Neuron (in vitro differentiated cells): ENCODE measurements at regions not wholly inside any gene's neighbourhood (a gene's known extent, or its start where the extent isn't known, plus 50 kb on each side); places are given as distances from the start of the nearest gene placed in this dataset.
"Not testable (repeated sequence)": the region's sequence is repeated elsewhere in the genome, so short reads cannot be mapped to it uniquely, and the experiment has no call there.

Experiments used
- H2AFZ ChIP-seq: one replicate; pipeline ENCODE4 v1.6.1; 2013; ENCODE audit warnings: low read depth, mild to moderate bottlenecking, inconsistent platforms, low read length, moderate library complexity
- H3K27me3 ChIP-seq: one replicate; pipeline ENCODE4 v1.6.1; 2013; ENCODE audit warnings: low read length; ENCODE audit not compliant: insufficient read depth
- H3K36me3 ChIP-seq: one replicate; pipeline ENCODE4 v1.6.1; 2013; ENCODE audit warnings: low read length; ENCODE audit not compliant: insufficient read depth
- H3K4me1 ChIP-seq: one replicate; pipeline ENCODE4 v1.6.1; 2013; ENCODE audit warnings: low read length; ENCODE audit not compliant: insufficient read depth
- H3K4me3 ChIP-seq: 2 replicates; pipeline ENCODE4 v1.5.1; 2013; ENCODE audit warnings: mild to moderate bottlenecking, low read length, moderate library complexity
- H3K9me3 ChIP-seq: one replicate; pipeline ENCODE4 v1.6.1; 2013; ENCODE audit warnings: low read length

DNA sequence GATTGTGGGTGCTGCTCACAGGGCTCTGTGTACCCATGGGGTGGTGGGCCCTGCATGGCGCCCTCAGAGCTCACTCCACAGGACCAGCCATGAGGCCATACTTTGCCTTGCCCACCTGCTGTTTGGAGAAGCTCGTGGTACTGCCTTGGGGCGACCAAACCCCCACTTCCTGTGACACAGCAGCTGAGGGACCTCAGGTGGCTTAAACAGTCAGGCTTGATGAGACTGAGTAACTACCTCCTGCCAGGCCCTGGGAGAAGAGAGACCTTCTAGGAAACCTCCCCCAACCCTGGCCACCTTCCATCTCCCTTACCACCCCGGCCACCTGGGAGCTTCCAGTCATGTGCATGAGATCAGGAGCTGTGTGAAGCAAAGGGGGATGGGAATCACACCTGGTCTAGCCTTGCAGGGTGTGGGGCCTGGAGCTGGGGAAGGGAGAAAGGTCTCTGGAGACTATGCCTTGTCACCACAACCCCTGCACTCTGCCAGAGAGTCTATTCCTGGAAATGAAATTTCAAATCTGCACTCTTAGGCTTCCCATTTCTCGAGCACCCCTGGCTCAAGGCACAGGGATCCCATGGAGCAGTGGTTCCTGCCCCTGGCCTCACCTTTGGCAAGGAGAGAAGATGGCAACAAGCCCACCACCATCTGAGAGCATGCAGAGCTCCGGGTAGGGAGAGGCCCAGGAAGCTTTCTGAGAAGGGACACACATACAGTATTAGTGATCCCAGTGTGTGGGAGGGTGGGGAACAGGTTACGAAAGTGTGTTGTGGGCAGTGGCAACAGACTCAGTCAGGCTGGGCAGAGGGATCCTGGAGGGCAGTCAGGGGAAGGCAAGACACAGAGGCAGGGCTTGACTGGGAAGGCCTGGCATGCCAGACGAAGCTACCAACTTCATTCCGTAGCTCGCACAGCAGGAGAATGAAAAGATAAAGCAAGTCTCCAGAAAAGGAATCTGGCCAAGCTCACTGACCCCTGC, 125.0 kb downstream of the URI1 start:
- Histone ChIP-seq H3K9me3 (no peaks in the 10 kb centered on the region), H3K27me3 (no peaks in the 10 kb centered on the region), H3K4me1 (no peaks in the 10 kb centered on the region), H2AFZ (no peak overlapping the region), H3K36me3 (no peaks in the 10 kb centered on the region), H3K4me3 (no peak overlapping the region)

DNA sequence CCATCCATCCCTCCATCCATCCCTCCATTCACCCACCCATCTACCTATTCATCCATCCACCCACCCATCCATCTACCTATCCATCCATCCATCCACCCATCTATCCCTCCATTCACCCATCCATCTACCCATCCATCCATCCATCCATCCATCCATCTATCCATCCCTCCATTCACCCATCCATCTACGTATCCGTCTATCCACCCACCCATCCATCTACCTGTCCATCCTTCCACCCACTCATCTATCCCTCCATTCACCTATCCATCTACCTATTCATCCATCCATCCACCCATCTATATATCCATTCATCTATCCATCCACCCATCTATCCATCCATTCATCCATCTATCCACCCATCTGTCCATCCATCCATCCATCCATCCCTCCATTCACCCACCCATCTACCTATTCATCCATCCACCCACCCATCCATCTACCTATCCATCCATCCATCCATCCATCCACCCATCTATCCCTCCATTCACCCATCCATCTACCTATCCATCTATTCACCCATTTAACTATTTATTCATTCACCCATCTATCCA, 126.0 kb downstream of the URI1 start:
- not testable (repeated sequence) for H3K9me3 ChIP-seq, H3K27me3 ChIP-seq, H3K36me3 ChIP-seq, H2AFZ ChIP-seq, H3K4me3 ChIP-seq, H3K4me1 ChIP-seq

GRCh38 chr19:30068528-30069395, 126.7 kb downstream of the URI1 start:
- no peaks in the 10 kb centered on the region for H3K36me3 ChIP-seq

DNA sequence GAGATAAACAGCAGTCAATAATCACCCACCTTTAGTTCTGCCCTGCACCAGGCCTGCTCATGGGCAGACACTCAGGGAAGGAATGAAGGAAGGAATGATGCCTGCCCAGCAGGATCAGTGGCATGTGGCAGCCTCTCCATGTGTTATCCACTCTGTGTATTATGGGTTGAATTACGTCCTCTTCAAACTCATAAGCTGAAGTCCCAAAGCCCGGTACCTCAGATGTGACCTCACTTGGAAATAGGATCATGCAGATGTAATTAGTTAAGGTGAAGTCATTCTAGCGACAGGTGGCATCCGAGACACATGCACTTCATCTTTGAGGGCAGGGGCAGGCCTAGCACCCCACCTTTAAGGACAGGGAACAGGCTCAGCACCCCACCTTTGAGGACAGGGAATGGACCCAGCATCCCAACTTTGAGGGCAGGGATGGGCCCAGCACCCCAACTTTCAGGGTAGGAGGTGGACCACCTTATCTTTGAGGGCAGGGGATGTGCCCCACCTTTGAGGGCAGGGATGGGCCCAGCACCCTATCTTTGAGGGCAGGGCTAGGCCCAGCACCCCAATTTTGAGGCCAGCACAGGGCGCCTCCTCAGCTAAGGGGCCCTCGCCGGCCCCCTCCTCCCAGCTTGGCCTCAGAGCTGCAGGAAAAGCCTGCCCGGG, 127.6 kb downstream of the URI1 start:
- Histone ChIP-seq H2AFZ (no peak overlapping the region), H3K36me3 (no peaks in the 10 kb centered on the region), H3K9me3 (no peaks in the 10 kb centered on the region), H3K4me1 (no peaks in the 10 kb centered on the region), H3K27me3 (no peaks in the 10 kb centered on the region), H3K4me3 (no peak overlapping the region)

More at GRCh38 chr19:30068528-30069395, 126.7 kb downstream of the URI1 start:
- no peaks in the 10 kb centered on the region for H3K9me3 ChIP-seq
- H2AFZ ChIP-seq = no peak overlapping the region
- no peaks in the 10 kb centered on the region for H3K27me3 ChIP-seq
- no peaks in the 10 kb centered on the region for H3K4me1 ChIP-seq
- no peak overlapping the region for H3K4me3 ChIP-seq

- H2AFZ ChIP-seq = no peak overlapping the region
- no peaks in the 10 kb centered on the region for H3K4me1 ChIP-seq
- H3K36me3 ChIP-seq = no peaks in the 10 kb centered on the region
- no peaks in the 10 kb centered on the region for H3K9me3 ChIP-seq
- H3K27me3 ChIP-seq = no peaks in the 10 kb centered on the region
- H3K4me3 ChIP-seq = no peak overlapping the region
Measured at GRCh38 chr19:30070198-30070967, 128.3 kb downstream of the URI1 start.

GRCh38 chr19:30070968-30071632, 129.1 kb downstream of the URI1 start:
- Histone ChIP-seq H3K9me3 (no peaks in the 10 kb centered on the region), H3K36me3 (no peaks in the 10 kb centered on the region), H3K27me3 (no peaks in the 10 kb centered on the region), H3K4me3 (no peak overlapping the region), H2AFZ (no peak overlapping the region), H3K4me1 (no peaks in the 10 kb centered on the region)

DNA sequence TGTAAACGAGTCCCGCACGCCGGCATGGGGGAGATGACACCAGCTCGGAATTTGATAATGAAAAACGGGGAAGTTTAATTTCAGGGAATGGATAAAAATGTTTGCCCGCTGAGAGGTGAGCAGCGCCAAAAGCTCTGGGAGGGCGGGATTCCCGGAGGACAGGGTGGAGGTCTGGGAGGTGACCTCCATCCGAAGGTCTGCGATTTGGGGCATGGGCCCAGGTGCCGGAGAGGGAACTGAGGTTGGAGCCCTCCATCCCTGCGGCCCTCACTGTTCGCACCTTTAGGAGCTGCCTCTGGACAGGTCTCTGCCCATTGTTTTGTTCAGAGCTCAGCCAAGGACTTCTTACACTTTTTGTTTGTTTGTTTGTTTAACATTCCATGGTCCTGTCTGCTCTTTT, 129.8 kb downstream of the URI1 start:
- Histone ChIP-seq H2AFZ (no peak overlapping the region), H3K36me3 (no peaks in the 10 kb centered on the region), H3K27me3 (no peaks in the 10 kb centered on the region), H3K4me1 (no peaks in the 10 kb centered on the region), H3K4me3 (no peak overlapping the region), H3K9me3 (no peaks in the 10 kb centered on the region)

DNA sequence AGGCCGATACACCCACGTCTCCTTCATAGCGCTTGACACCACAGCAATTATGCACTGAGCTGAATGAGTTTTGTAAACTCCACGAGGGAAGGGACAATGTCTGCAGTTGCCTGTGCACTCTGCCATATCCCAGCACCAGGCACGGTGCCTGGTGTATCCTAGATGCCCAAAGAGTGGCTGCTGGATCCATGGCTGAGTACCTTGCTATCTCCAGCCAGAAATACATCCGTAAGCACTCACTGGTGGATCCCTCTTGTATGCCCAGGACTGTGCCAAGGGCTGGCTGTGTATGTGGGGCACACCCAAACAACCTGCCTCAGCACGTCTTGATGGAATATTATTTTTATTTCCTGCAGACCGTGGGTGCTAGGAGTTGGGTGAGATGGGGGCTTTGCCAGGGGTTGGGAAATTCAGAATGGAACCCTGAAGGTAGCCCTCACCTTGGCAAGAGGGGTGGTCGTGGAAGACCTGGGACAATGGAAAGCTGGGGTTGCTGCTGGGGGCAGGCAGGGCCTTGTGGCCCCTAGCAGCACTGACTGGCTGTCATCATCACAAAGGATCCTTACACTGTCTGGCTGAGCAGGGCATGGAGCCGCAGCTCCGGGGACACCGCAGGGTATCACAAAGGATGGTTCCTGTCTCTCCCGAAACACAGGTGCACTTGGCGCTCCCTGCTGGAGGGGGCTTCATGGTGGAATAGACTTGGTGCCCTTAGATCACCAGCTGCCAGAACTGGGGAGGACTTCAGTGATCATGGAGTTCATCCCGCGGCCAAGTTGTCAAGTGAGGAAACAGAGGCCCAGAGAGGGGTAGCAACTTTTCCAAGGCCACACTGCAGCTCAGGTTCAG, 131.3 kb downstream of the URI1 start:
- Histone ChIP-seq H3K9me3 (no peaks in the 10 kb centered on the region), H3K4me3 (no peak overlapping the region), H2AFZ (no peak overlapping the region), H3K36me3 (no peaks in the 10 kb centered on the region), H3K27me3 (peaks cover 3% of the 10 kb centered on the region), H3K4me1 (no peaks in the 10 kb centered on the region)

DNA sequence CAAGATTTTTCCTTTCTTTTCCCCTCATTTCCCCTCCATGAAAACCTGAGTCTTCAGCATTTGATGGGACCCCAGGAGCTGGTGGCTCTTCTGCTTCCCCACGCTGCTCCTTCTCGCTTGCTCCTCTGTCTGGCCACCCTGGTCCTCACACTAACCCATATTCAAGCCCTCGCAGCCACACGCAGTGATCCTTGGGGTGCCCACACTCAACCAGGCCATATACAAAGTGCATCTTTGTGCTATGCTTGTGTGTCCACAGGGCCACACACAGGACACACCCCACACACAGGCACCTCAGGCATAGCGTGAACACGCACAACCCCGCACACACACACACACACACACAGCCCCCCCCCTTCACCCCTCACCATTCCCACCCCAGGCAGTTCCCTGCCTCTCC, 132.1 kb downstream of the URI1 start:
- H2AFZ ChIP-seq = no peak overlapping the region
- H3K27me3 ChIP-seq = peaks cover 3% of the 10 kb centered on the region
- no peaks in the 10 kb centered on the region for H3K4me1 ChIP-seq
- H3K36me3 ChIP-seq = no peaks in the 10 kb centered on the region
- H3K4me3 ChIP-seq = no peak overlapping the region
- no peaks in the 10 kb centered on the region for H3K9me3 ChIP-seq

GRCh38 chr19:30074741-30075715, 133.0 kb downstream of the URI1 start:
- Histone ChIP-seq H3K36me3 (no peaks in the 10 kb centered on the region), H3K9me3 (no peaks in the 10 kb centered on the region), H3K4me3 (no peak overlapping the region), H3K27me3 (peaks cover 3% of the 10 kb centered on the region), H2AFZ (no peak overlapping the region), H3K4me1 (no peaks in the 10 kb centered on the region)
